ENCODE measurements at regions not wholly inside any gene's neighbourhood (a gene's known extent, or its start where the extent isn't known, plus 50 kb on each side); places are given as distances from the start of the nearest gene placed in this dataset.
A peak's percentile ranks its signal among the peaks of the same experiment; 100 is the strongest.
"Not testable (repeated sequence)": the region's sequence is repeated elsewhere in the genome, so short reads cannot be mapped to it uniquely, and the experiment has no call there.

GRCh38 chr18:104264-104663, 54.1 kb upstream of the USP14 start:
- H3K36me3 Mint-ChIP-seq (ENCODE audit: low read depth); DNase-seq (ENCODE audit: low spot score); H3K4me1 Mint-ChIP-seq (ENCODE audit: low read depth); H3K4me3 Mint-ChIP-seq; H3K27ac Mint-ChIP-seq: not testable (repeated sequence)
- H3K9me3 Mint-ChIP-seq = peaks cover 17% of the 10 kb centered on the region
- peaks cover 19% of the 10 kb centered on the region for H3K27me3 Mint-ChIP-seq (ENCODE audit: low read depth)

- Mint-ChIP-seq H3K27me3 (ENCODE audit: low read depth) (peaks cover 13% of the 10 kb centered on the region), H3K9me3 (peaks cover 26% of the 10 kb centered on the region)
- H3K4me3 Mint-ChIP-seq; DNase-seq (ENCODE audit: low spot score); H3K27ac Mint-ChIP-seq; H3K4me1 Mint-ChIP-seq (ENCODE audit: low read depth); H3K36me3 Mint-ChIP-seq (ENCODE audit: low read depth): not testable (repeated sequence)
Observed at GRCh38 chr18:105161-106053, 53.0 kb upstream of the USP14 start.

DNA sequence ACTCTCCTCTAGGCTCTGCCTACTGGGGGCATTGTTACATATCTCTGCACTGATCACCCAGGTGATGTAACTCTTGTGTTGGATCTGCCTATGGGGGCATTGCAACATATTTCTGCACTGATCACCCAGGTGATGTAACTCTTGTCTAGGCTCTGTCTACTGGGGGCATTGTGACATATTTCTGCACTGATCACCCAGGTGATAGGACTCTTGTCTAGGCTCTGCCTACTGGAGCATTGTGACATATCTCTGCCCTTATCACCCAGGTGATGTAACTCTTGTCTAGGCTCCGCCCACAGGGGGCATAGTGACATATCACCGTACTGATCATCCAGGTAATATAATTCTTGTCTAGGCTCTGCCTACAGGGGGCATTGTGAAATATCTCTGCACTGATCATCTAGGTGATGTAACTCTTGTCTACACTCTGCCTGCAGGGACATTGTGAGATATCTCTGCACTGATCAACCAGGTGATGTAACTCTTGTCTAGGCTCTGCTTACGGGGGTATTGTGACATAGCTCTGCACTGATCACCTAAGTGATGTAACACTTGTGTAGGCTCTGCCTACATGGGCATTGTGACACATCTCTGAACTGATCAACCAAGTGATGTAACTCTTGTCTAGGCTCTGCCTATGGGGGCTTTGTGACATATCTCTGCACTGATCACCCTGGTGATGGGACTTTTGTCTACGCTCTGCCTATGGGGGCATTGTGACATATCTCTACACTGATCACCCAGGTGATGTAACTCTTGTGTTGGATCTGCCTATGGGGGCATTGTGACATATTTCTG, 52.1 kb upstream of the USP14 start:
- H3K4me1 Mint-ChIP-seq (ENCODE audit: low read depth); H3K27me3 Mint-ChIP-seq (ENCODE audit: low read depth); DNase-seq (ENCODE audit: low spot score); H3K4me3 Mint-ChIP-seq; H3K27ac Mint-ChIP-seq; H3K36me3 Mint-ChIP-seq (ENCODE audit: low read depth): not testable (repeated sequence)
- peaks cover 32% of the 10 kb centered on the region for H3K9me3 Mint-ChIP-seq

DNA sequence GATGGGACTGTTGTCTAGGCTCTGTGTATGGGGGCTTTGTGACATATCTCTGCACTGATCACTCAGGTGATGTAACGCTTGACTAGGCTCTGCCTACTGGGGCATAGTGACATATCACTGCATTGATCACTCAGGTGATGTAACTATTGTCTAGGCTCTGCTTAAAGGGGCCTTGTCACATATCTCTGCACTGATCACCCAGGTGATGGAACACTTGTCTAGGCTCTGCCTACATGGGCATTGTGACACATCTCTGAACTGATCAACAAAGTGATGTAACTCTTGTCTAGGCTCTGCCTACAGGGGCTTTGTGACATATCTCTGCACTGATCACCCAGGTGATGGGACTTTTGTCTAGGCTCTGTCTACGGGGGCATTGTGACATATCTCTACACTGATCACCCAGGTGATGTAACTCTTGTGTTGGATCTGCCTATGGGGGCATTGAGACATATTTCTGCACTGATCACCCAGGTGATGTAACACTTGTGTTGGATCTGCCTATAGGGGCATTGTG, 51.4 kb upstream of the USP14 start:
- H3K4me3 Mint-ChIP-seq; DNase-seq (ENCODE audit: low spot score); H3K27me3 Mint-ChIP-seq (ENCODE audit: low read depth); H3K36me3 Mint-ChIP-seq (ENCODE audit: low read depth); H3K4me1 Mint-ChIP-seq (ENCODE audit: low read depth); H3K27ac Mint-ChIP-seq: not testable (repeated sequence)
- H3K9me3 Mint-ChIP-seq = peaks cover 32% of the 10 kb centered on the region

GRCh38 chr18:107464-107863, 50.9 kb upstream of the USP14 start:
- not testable (repeated sequence) for H3K36me3 Mint-ChIP-seq (ENCODE audit: low read depth); DNase-seq (ENCODE audit: low spot score); H3K27ac Mint-ChIP-seq; H3K27me3 Mint-ChIP-seq (ENCODE audit: low read depth); H3K4me3 Mint-ChIP-seq; H3K4me1 Mint-ChIP-seq (ENCODE audit: low read depth)
- peaks cover 32% of the 10 kb centered on the region for H3K9me3 Mint-ChIP-seq

DNA sequence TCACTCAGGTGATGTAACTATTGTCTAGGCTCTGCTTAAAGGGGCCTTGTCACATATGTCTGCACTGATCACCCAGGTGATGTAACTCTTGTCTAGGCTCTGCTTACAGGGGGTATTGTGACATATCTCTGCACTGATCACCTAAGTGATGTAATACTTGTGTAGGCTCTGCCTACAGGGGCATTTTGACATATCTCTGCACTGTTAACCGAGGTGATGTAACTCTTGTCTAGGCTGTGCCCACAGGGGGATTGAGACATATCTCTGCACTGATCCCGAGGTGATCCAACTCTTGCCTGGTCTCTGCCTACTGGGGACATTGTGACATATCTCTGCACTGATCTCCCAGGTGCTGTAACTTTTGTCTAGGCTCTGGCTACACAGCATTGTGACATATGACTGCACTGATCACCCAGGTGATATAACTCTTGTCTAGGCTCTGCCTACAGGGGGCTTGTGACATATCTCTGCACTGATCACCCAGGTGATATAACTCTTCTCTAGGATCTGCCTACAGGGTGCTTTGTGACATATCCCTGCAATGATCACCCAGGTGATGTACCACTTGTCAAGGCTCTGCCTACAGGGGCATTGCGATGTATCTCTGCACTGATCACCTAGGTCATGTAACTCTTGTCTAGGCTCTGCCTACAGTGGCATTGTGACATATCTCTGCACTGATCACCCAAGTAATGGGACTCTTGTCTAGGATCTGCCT, 50.3 kb upstream of the USP14 start:
- peak; percentile 52 for DNase-seq (ENCODE audit: low spot score)
- peaks cover 32% of the 10 kb centered on the region for H3K9me3 Mint-ChIP-seq
- H3K36me3 Mint-ChIP-seq (ENCODE audit: low read depth); H3K27ac Mint-ChIP-seq; H3K4me1 Mint-ChIP-seq (ENCODE audit: low read depth); H3K27me3 Mint-ChIP-seq (ENCODE audit: low read depth); H3K4me3 Mint-ChIP-seq: not testable (repeated sequence)

Data from T-helper 2 cell treated with Interferon-gamma antibody and Interleukin-4, amounts not matched to agents 5 μg/mL and 100 μg/mL, for 36 hours (primary cell).